HepG2 (cell line): ENCODE measurements at regions not wholly inside any gene's neighbourhood (a gene's known extent, or its start where the extent isn't known, plus 50 kb on each side); places are given as distances from the start of the nearest gene placed in this dataset.

Experiments
- ATF3 ChIP-seq: sonication (generic); formaldehyde crosslinking; IDR thresholded peaks from 2 replicates; pipeline ENCODE4 v1.4.0; 2020; ENCODE audit warnings: missing genetic modification reagents
- GTF2F1 ChIP-seq: fragments of 150-350 bp; IDR thresholded peaks from 2 replicates; pipeline ENCODE4 v1.6.1; 2014; ENCODE audit warnings: low read length
- HDAC2 ChIP-seq: sonication (generic); formaldehyde crosslinking; IDR thresholded peaks from 2 replicates; pipeline ENCODE4 v1.4.0; 2020; ENCODE audit warnings: missing genetic modification reagents
- KDM1A ChIP-seq: IDR thresholded peaks from 2 replicates; pipeline ENCODE4 v1.6.1; 2016; ENCODE audit warnings: missing compliant biosample characterization
- ZNF549 ChIP-seq: sonication (generic); formaldehyde crosslinking; IDR thresholded peaks from 2 replicates; pipeline ENCODE4 v1.5.0; 2020; ENCODE audit warnings: missing genetic modification reagents

DNA sequence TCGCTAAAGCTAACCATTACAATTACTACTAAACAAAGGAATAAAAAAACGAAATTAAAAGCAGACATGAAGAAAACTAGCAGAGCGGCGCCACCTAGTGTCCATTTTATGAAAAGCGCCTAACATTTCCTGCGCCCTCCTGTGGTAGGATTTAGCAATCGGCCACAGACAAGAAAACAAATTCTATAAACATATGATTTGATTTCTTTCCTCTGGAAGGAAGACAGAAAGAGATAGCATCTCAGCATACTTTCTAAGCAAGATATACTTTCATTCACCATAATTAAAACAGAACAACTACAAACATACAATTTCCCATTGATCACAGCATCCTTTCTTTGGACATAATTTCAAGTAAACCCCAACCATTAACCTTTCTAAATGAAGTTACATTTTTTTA lies 337.7 kb upstream of the NPVF start:
- TF ChIP-seq KDM1A (CRISPR knock-in tag) (no peak), ZNF549 (CRISPR knock-in tag) (no peak), ATF3 (no peak), GTF2F1 (no peak), HDAC2 (CRISPR knock-in tag) (no peak)
